GM12878 (cell line): ENCODE measurements at regions not wholly inside any gene's neighbourhood (a gene's known extent, or its start where the extent isn't known, plus 50 kb on each side); places are given as distances from the start of the nearest gene placed in this dataset.

Experiments used
- EP300 ChIP-seq, 2 experiments: fragments of 150-350 bp in 1 of 2; IDR thresholded peaks; 2 replicates each; pipeline ENCODE4 v1.6.1; 2011 to 2012; ENCODE audit warnings: low read depth in 2 of 2, low read length in 2 of 2, borderline replicate concordance in 1 of 2, improper control_type of control experiment in 1 of 2, inconsistent platforms in 1 of 2; ENCODE audit not compliant: control insufficient read depth in 1 of 2
- ETV6 ChIP-seq, 2 experiments: fragments of 450-650 bp in 1 of 2; IDR thresholded peaks in 1 of 2; conservative IDR thresholded peaks in 1 of 2; 2 replicates each; pipeline ENCODE4 v1.6.1; 2014; ENCODE audit warnings: antibody characterized with exemption in 1 of 2, borderline replicate concordance in 1 of 2, low read depth in 1 of 2, mild to moderate bottlenecking in 1 of 2, moderate library complexity in 1 of 2
- POLR2AphosphoS5 ChIP-seq: IDR thresholded peaks from 2 replicates; pipeline ENCODE4 v1.6.1; 2011; ENCODE audit warnings: mild to moderate bottlenecking, low read length, inconsistent platforms
- RCOR1 ChIP-seq: conservative IDR thresholded peaks from 2 replicates; pipeline ENCODE4 v1.6.1; 2012; ENCODE audit warnings: low read depth, low read length, improper control_type of control experiment
- SPI1 ChIP-seq: IDR thresholded peaks from 2 replicates; pipeline ENCODE4 v1.6.1; 2011; ENCODE audit warnings: low read depth, mild to moderate bottlenecking, low read length, moderate library complexity, borderline replicate concordance; ENCODE audit not compliant: insufficient read depth
- TARDBP ChIP-seq: IDR thresholded peaks from 2 replicates; pipeline ENCODE4 v1.6.1; 2016; ENCODE audit warnings: borderline replicate concordance
- YY1 ChIP-seq: IDR thresholded peaks from 2 replicates; pipeline ENCODE4 v1.6.1; 2011; ENCODE audit warnings: low read depth, mild to moderate bottlenecking, low read length
- ZBED1 ChIP-seq: IDR thresholded peaks from 2 replicates; pipeline ENCODE4 v1.6.1; 2016; ENCODE audit warnings: borderline replicate concordance
- TF ChIP-seq, protein P1 (sequence below): fragments of 450-650 bp; IDR thresholded peaks from 2 replicates; pipeline ENCODE4 v1.6.1; 2016; ENCODE audit warnings: mild to moderate bottlenecking, moderate library complexity, borderline replicate concordance
- TF ChIP-seq, protein P2 (sequence below): fragments of 450-650 bp; IDR thresholded peaks from 2 replicates; pipeline ENCODE4 v1.6.1; 2017; ENCODE audit warnings: borderline replicate concordance
- TF ChIP-seq, protein P3 (sequence below): fragments of 450-650 bp; IDR thresholded peaks from 2 replicates; pipeline ENCODE4 v1.6.1; 2016; ENCODE audit warnings: mild to moderate bottlenecking

DNA sequence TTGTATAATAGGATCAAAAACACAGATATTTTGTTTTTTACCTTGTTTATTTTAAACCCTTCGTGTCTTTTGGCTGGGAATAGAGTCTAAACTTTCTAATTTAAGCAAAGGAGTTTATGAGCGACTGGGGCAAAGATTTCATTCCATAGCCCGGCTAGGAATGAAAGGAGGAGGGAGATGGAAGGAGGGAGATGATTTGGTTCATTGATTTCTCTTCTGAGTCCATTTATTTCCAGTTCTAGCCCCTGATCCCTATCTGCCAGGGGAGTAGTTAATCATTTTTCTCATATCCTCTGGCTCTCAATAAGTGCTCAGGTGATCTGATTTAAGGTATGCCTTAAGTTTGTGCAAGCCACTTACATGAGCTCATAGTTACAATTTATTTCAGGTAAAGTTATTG lies 120.0 kb downstream of the SPRY1 start (continued):
- TF ChIP-seq, protein P1, sequence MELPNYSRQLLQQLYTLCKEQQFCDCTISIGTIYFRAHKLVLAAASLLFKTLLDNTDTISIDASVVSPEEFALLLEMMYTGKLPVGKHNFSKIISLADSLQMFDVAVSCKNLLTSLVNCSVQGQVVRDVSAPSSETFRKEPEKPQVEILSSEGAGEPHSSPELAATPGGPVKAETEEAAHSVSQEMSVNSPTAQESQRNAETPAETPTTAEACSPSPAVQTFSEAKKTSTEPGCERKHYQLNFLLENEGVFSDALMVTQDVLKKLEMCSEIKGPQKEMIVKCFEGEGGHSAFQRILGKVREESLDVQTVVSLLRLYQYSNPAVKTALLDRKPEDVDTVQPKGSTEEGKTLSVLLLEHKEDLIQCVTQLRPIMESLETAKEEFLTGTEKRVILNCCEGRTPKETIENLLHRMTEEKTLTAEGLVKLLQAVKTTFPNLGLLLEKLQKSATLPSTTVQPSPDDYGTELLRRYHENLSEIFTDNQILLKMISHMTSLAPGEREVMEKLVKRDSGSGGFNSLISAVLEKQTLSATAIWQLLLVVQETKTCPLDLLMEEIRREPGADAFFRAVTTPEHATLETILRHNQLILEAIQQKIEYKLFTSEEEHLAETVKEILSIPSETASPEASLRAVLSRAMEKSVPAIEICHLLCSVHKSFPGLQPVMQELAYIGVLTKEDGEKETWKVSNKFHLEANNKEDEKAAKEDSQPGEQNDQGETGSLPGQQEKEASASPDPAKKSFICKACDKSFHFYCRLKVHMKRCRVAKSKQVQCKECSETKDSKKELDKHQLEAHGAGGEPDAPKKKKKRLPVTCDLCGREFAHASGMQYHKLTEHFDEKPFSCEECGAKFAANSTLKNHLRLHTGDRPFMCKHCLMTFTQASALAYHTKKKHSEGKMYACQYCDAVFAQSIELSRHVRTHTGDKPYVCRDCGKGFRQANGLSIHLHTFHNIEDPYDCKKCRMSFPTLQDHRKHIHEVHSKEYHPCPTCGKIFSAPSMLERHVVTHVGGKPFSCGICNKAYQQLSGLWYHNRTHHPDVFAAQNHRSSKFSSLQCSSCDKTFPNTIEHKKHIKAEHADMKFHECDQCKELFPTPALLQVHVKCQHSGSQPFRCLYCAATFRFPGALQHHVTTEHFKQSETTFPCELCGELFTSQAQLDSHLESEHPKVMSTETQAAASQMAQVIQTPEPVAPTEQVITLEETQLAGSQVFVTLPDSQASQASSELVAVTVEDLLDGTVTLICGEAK = no peak
- no peak for TF ChIP-seq SPI1
- TF ChIP-seq, protein P2, sequence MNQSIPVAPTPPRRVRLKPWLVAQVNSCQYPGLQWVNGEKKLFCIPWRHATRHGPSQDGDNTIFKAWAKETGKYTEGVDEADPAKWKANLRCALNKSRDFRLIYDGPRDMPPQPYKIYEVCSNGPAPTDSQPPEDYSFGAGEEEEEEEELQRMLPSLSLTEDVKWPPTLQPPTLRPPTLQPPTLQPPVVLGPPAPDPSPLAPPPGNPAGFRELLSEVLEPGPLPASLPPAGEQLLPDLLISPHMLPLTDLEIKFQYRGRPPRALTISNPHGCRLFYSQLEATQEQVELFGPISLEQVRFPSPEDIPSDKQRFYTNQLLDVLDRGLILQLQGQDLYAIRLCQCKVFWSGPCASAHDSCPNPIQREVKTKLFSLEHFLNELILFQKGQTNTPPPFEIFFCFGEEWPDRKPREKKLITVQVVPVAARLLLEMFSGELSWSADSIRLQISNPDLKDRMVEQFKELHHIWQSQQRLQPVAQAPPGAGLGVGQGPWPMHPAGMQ = no peak
- TF ChIP-seq TARDBP = no peak
- no peak for TF ChIP-seq ZBED1
- TF ChIP-seq ETV6 (conservative IDR thresholded peaks at IDR 0.05 in 1 of 2, IDR thresholded peaks at IDR 0.05 in 1 of 2; ENCODE audit: borderline replicate concordance in 1 of 2, low read depth in 1 of 2) = no peak
- TF ChIP-seq YY1 = no peak
- no peak for TF ChIP-seq EP300 (IDR thresholded peaks at IDR 0.05; ENCODE audit: borderline replicate concordance in 1 of 2, control insufficient read depth in 1 of 2, low read depth in 2 of 2, low read length in 2 of 2)
- TF ChIP-seq RCOR1 = no peak
- TF ChIP-seq POLR2AphosphoS5 = no peak
- TF ChIP-seq, protein P3, sequence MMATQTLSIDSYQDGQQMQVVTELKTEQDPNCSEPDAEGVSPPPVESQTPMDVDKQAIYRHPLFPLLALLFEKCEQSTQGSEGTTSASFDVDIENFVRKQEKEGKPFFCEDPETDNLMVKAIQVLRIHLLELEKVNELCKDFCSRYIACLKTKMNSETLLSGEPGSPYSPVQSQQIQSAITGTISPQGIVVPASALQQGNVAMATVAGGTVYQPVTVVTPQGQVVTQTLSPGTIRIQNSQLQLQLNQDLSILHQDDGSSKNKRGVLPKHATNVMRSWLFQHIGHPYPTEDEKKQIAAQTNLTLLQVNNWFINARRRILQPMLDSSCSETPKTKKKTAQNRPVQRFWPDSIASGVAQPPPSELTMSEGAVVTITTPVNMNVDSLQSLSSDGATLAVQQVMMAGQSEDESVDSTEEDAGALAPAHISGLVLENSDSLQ = no peak
